Body of pancreas (tissue), 4 donors: ENCODE measurements at regions not wholly inside any gene's neighbourhood (a gene's known extent, or its start where the extent isn't known, plus 50 kb on each side); places are given as distances from the start of the nearest gene placed in this dataset.

Experiments
- ATAC-seq: fragments of 150-250 bp; one replicate; pipeline ENCODE4 v1.9.1; 2016
- DNase-seq, 4 donors: peaks; one replicate each; pipeline ENCODE4 v3.0.0-alpha.2; 2019
- H3K27ac ChIP-seq, 4 donors: fragments of 200-600 bp; sonication (generic); 1 replicate in 3 of 4; 2 replicates in 1 of 4; pipeline versions ENCODE4 v1.5.1 to v1.6.1; 2016 to 2019; ENCODE audit warnings: mild to moderate bottlenecking in 1 of 4, mixed read lengths in 1 of 4, moderate library complexity in 1 of 4
- H3K27me3 ChIP-seq, 2 donors: fragments of 200-600 bp; sonication (generic); one replicate each; pipeline ENCODE4 v1.6.0; 2016; ENCODE audit warnings: mild to moderate bottlenecking in 1 of 2
- H3K36me3 ChIP-seq, 2 donors: fragments of 200-600 bp; sonication (generic); replicated peaks in 1 of 2; 2 replicates each; pipeline ENCODE4 v1.5.1; 2016; ENCODE audit warnings: low read depth in 2 of 2; ENCODE audit not compliant: insufficient read depth in 1 of 2
- H3K4me1 ChIP-seq: fragments of 200-600 bp; sonication (generic); one replicate; pipeline ENCODE4 v1.6.0; 2016
- H3K4me3 ChIP-seq, 2 donors: fragments of 200-600 bp; sonication (generic); 1 replicate in 1 of 2; 2 replicates in 1 of 2; pipeline ENCODE4 v1.5.1; 2016 to 2019
- H3K9me3 ChIP-seq, 3 donors: fragments of 200-600 bp; sonication (generic); 1 replicate in 2 of 3; 2 replicates in 1 of 3; pipeline ENCODE4 v1.5.1; 2016
- POLR2A ChIP-seq, 3 donors: fragments of 450-650 bp; IDR thresholded peaks; one replicate each; pipeline ENCODE4 v1.6.1; 2016; ENCODE audit warnings: antibody characterized with exemption in 3 of 3, mild to moderate bottlenecking in 2 of 3
- WGBS, 2 donors: methylation state at CpG; one replicate each; pipeline ENCODE4 v1.1.5; 2017; 5-methylcytosine and 5-hydroxymethylcytosine counted together
- intact Hi-C: fragments of 100-400 bp; cut with DNase I; formaldehyde crosslinking; loops from one replicate; pipeline ENCODE4 v1.15.1; 2023
- TF ChIP-seq, protein P1 (sequence below), 7 experiments: fragments of 450-650 bp in 4 of 7; fragments of 200-600 bp in 3 of 7; sonication (generic) in 3 of 7; IDR thresholded peaks; one replicate each; pipeline ENCODE4 v1.5.1; 2016 to 2019; ENCODE audit warnings: antibody characterized with exemption in 7 of 7

DNA sequence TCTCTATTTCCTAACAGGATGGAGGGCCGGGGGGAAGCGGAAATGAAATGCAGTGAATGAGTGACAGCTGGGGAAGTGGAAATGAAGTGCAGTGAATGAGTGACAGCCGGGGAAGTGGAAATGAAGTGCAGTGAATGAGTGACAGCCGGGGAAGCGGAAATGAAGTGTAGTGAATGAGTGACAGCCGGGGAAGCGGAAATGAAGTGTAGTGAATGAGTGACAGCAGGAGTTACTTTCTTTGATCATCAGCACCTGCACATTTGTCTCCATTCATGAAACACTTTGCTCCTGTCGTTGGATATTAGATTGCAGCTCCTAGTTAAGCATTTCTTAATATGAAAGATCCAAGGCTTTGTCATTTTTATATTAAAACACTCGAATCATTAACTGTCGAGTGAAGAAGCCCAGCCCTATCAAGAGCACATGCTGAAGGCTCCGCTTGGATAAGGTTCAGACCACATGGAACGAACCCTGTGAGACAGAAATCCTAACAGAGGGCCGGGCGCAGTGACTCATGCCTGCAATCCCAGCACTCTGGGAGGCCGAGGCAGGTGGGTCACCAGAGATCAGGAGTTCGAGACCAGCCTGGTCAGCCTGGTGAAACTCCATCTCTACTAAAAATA is 406.0 kb upstream of the ADARB2 start:
- Histone ChIP-seq H3K36me3 (no peaks in the 10 kb centered on the region), H3K4me1 (no peaks in the 10 kb centered on the region), H3K4me3 (no peak overlapping the region), H3K27me3 (no peaks in the 10 kb centered on the region), H3K9me3 (no peaks in the 10 kb centered on the region), H3K27ac (no peak overlapping the region)
- DNase-seq (no peak), ATAC-seq (no peak)
- intact Hi-C loops = no loop called here
- no peak for TF ChIP-seq POLR2A (IDR thresholded peaks at IDR 0.05)
- TF ChIP-seq, protein P1, sequence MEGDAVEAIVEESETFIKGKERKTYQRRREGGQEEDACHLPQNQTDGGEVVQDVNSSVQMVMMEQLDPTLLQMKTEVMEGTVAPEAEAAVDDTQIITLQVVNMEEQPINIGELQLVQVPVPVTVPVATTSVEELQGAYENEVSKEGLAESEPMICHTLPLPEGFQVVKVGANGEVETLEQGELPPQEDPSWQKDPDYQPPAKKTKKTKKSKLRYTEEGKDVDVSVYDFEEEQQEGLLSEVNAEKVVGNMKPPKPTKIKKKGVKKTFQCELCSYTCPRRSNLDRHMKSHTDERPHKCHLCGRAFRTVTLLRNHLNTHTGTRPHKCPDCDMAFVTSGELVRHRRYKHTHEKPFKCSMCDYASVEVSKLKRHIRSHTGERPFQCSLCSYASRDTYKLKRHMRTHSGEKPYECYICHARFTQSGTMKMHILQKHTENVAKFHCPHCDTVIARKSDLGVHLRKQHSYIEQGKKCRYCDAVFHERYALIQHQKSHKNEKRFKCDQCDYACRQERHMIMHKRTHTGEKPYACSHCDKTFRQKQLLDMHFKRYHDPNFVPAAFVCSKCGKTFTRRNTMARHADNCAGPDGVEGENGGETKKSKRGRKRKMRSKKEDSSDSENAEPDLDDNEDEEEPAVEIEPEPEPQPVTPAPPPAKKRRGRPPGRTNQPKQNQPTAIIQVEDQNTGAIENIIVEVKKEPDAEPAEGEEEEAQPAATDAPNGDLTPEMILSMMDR (IDR thresholded peaks at IDR 0.05) = no peak
- 76% methylated on average over 16 of the region's 16 CpGs for WGBS, 2 donors

DNA sequence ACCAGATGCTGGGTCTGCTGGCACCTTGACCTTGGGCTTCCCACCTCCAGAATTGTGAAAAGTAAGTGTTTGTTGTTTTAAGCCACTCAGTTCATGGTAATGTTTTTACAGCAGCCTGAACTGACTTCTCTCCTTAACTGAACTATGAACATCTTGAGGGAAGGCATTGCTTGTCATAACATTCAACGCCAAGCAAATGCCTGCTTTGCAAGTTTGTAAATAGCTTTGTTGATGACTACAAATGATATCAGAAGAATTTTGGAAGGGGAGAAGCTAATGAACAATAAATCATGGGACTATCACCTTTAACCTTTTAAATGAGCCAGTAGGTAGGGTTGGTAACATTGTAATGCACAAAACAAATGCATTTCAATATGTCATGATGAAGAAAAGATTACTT is 402.4 kb upstream of the ADARB2 start:
- Histone ChIP-seq H3K4me3 (no peak overlapping the region), H3K27me3 (no peaks in the 10 kb centered on the region), H3K4me1 (no peaks in the 10 kb centered on the region), H3K9me3 (no peaks in the 10 kb centered on the region), H3K36me3 (no peaks in the 10 kb centered on the region), H3K27ac (no peak overlapping the region)
- no peak for DNase-seq
- WGBS, 2 donors = 53 to 67% methylated on average over 1 of the region's 1 CpG
- intact Hi-C loops = no loop called here
- TF ChIP-seq, protein P1 (IDR thresholded peaks at IDR 0.05) = no peak
- no peak for TF ChIP-seq POLR2A (IDR thresholded peaks at IDR 0.05)
- no peak for ATAC-seq

- Histone ChIP-seq H3K27me3 (no peaks in the 10 kb centered on the region), H3K27ac (no peak overlapping the region), H3K9me3 (no peaks in the 10 kb centered on the region), H3K4me1 (no peaks in the 10 kb centered on the region), H3K4me3 (no peak overlapping the region), H3K36me3 (no peaks in the 10 kb centered on the region)
- intact Hi-C loops = no loop called here
- DNase-seq = peak in 1 of 4 donors; percentile 3
- 83 to 93% methylated on average over 4 of the region's 4 CpGs for WGBS, 2 donors
- TF ChIP-seq, protein P1 (IDR thresholded peaks at IDR 0.05) = peak in 1 of 7 experiments; percentile 15
- TF ChIP-seq POLR2A (IDR thresholded peaks at IDR 0.05) = no peak
- no peak for ATAC-seq
Observed at GRCh38 chr10:2137549-2138174, 400.3 kb upstream of the ADARB2 start.

GRCh38 chr10:2130705-2131305 is 393.5 kb upstream of the ADARB2 start:
- no peak for ATAC-seq
- 57 to 61% methylated on average over 10 of the region's 10 CpGs for WGBS, 2 donors
- Histone ChIP-seq H3K4me1 (no peaks in the 10 kb centered on the region), H3K36me3 (no peaks in the 10 kb centered on the region), H3K4me3 (no peak overlapping the region), H3K27ac (no peak overlapping the region), H3K27me3 (no peaks in the 10 kb centered on the region), H3K9me3 (no peaks in the 10 kb centered on the region)
- DNase-seq = no peak
- intact Hi-C loops = no loop called here
- no peak for TF ChIP-seq POLR2A (IDR thresholded peaks at IDR 0.05)
- TF ChIP-seq, protein P1 (IDR thresholded peaks at IDR 0.05) = no peak
